ENCODE measurements at regions not wholly inside any gene's neighbourhood (a gene's known extent, or its start where the extent isn't known, plus 50 kb on each side); places are given as distances from the start of the nearest gene placed in this dataset.

- peak; percentile 87 for DNase-seq
Observed at GRCh38 chr7:115447495-115447894, 525.6 kb downstream of the MDFIC start.

- no peak for DNase-seq
Observed at GRCh38 chr7:115441033-115441432, 519.1 kb downstream of the MDFIC start.

GRCh38 chr7:115435178-115435577 is 513.3 kb downstream of the MDFIC start:
- no peak for DNase-seq

- no peak for DNase-seq
Observed at GRCh38 chr7:115429918-115430317, 508.0 kb downstream of the MDFIC start.

- DNase-seq: peak; percentile 59
Observed at GRCh38 chr7:115417662-115418061, 495.8 kb downstream of the MDFIC start.

GRCh38 chr7:115410972-115411686 is 489.2 kb downstream of the MDFIC start:
- no peak for DNase-seq

GRCh38 chr7:115410434-115410820 is 488.5 kb downstream of the MDFIC start:
- DNase-seq: no peak

GRCh38 chr7:115409682-115410433 is 488.0 kb downstream of the MDFIC start:
- no peak for DNase-seq

- DNase-seq: no peak
Observed at GRCh38 chr7:115406219-115406618, 484.3 kb downstream of the MDFIC start.

- no peak for DNase-seq
Observed at GRCh38 chr7:115387137-115387536, 465.2 kb downstream of the MDFIC start.

- no peak for DNase-seq
Observed at GRCh38 chr7:115379321-115379720, 457.4 kb downstream of the MDFIC start.

- DNase-seq: peak; percentile 46
Observed at GRCh38 chr7:115368998-115369397, 447.1 kb downstream of the MDFIC start.

GRCh38 chr7:115363916-115364315 is 442.0 kb downstream of the MDFIC start:
- no peak for DNase-seq

GRCh38 chr7:115359955-115360354 is 438.1 kb downstream of the MDFIC start:
- no peak for DNase-seq

- no peak for DNase-seq
Observed at GRCh38 chr7:115359119-115359518, 437.2 kb downstream of the MDFIC start.

GRCh38 chr7:115357703-115357999 is 435.8 kb downstream of the MDFIC start:
- no peak for DNase-seq

- peak; percentile 34 for DNase-seq
Observed at GRCh38 chr7:115356999-115357702, 435.3 kb downstream of the MDFIC start.

GRCh38 chr7:115356139-115356746 is 434.3 kb downstream of the MDFIC start:
- DNase-seq: peak; percentile 77

- no peak for DNase-seq
Observed at GRCh38 chr7:115354925-115355324, 433.0 kb downstream of the MDFIC start.

- no peak for DNase-seq
Observed at GRCh38 chr7:115352375-115352774, 430.5 kb downstream of the MDFIC start.

GRCh38 chr7:115350764-115351163 is 428.9 kb downstream of the MDFIC start:
- DNase-seq: no peak

- DNase-seq: no peak
Observed at GRCh38 chr7:115349635-115350034, 427.7 kb downstream of the MDFIC start.

GRCh38 chr7:115346685-115347084 is 424.8 kb downstream of the MDFIC start:
- no peak for DNase-seq

- peak; percentile 67 for DNase-seq
Observed at GRCh38 chr7:115340828-115341227, 418.9 kb downstream of the MDFIC start.
